GM23338 (cell line): ENCODE measurements at regions not wholly inside any gene's neighbourhood (a gene's known extent, or its start where the extent isn't known, plus 50 kb on each side); places are given as distances from the start of the nearest gene placed in this dataset.

Experiments used
- CREB1 ChIP-seq: fragments of 250-450 bp; sonication (Bioruptor Pico); IDR thresholded peaks from 2 replicates; pipeline ENCODE4 v1.5.0; 2020; ENCODE audit warnings: low read depth, mild to moderate bottlenecking, moderate library complexity
- EZH2 ChIP-seq: fragments of 200-600 bp; sonication (generic); IDR thresholded peaks from one replicate; pipeline ENCODE4 v1.8.0; 2017; ENCODE audit warnings: antibody characterized with exemption, mild to moderate bottlenecking, low read depth; ENCODE audit not compliant: unreplicated experiment
- EZH2phosphoT487 ChIP-seq: fragments of 200-600 bp; sonication (generic); IDR thresholded peaks from one replicate; pipeline ENCODE4 v1.8.1; 2018; ENCODE audit warnings: antibody characterized with exemption; ENCODE audit not compliant: unreplicated experiment
- NANOG ChIP-seq: IDR thresholded peaks from 2 replicates; pipeline ENCODE4 v1.6.1; 2016; ENCODE audit warnings: antibody characterized with exemption, borderline replicate concordance
- POLR2AphosphoS5 ChIP-seq: IDR thresholded peaks from 2 replicates; pipeline ENCODE4 v1.6.1; 2016; ENCODE audit warnings: antibody characterized with exemption, low read depth
- ZNF331 ChIP-seq: fragments of 250-450 bp; sonication (Bioruptor Pico); IDR thresholded peaks from 2 replicates; pipeline ENCODE4 v1.5.0; 2020; ENCODE audit warnings: low read depth, mild to moderate bottlenecking, moderate library complexity
- TF ChIP-seq, protein P1 (sequence below), 2 experiments: fragments of 200-600 bp in 1 of 2; sonication (generic) in 1 of 2; conservative IDR thresholded peaks; 2 replicates each; pipeline versions ENCODE4 v1.5.1 to v1.6.1; 2016 to 2017; ENCODE audit warnings: antibody characterized with exemption in 2 of 2, low read depth in 2 of 2, mild to moderate bottlenecking in 2 of 2, moderate library complexity in 1 of 2

- TF ChIP-seq CREB1 = no peak
- TF ChIP-seq, protein P1, sequence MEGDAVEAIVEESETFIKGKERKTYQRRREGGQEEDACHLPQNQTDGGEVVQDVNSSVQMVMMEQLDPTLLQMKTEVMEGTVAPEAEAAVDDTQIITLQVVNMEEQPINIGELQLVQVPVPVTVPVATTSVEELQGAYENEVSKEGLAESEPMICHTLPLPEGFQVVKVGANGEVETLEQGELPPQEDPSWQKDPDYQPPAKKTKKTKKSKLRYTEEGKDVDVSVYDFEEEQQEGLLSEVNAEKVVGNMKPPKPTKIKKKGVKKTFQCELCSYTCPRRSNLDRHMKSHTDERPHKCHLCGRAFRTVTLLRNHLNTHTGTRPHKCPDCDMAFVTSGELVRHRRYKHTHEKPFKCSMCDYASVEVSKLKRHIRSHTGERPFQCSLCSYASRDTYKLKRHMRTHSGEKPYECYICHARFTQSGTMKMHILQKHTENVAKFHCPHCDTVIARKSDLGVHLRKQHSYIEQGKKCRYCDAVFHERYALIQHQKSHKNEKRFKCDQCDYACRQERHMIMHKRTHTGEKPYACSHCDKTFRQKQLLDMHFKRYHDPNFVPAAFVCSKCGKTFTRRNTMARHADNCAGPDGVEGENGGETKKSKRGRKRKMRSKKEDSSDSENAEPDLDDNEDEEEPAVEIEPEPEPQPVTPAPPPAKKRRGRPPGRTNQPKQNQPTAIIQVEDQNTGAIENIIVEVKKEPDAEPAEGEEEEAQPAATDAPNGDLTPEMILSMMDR (conservative IDR thresholded peaks at IDR 0.05; ENCODE audit: low read depth in 2 of 2) = no peak
- TF ChIP-seq POLR2AphosphoS5 = no peak
- TF ChIP-seq EZH2 = no peak
- TF ChIP-seq ZNF331 (CRISPR knock-in tag) = no peak
- no peak for TF ChIP-seq EZH2phosphoT487
- no peak for TF ChIP-seq NANOG
Measured at GRCh38 chr1:221601166-221601565, 140.7 kb downstream of the DUSP10 start.
